Psoas muscle (tissue), 7 donors: ENCODE measurements at regions not wholly inside any gene's neighbourhood (a gene's known extent, or its start where the extent isn't known, plus 50 kb on each side); places are given as distances from the start of the nearest gene placed in this dataset.
A peak's percentile ranks its signal among the peaks of the same experiment; 100 is the strongest.

ENCODE experiments used
- ATAC-seq, 4 donors: fragments of 200-7000 bp; cut with Tn5 transposase; one replicate each; pipeline ENCODE4 v1.9.1; 2020; ENCODE audit warnings: moderate library complexity in 3 of 4, mild to moderate bottlenecking in 2 of 4
- DNase-seq, 2 donors: peaks; one replicate each; pipeline ENCODE4 v3.0.0-alpha.2; 2020
- H3K27ac ChIP-seq: fragments of 200-600 bp; one replicate; pipeline ENCODE4 v1.8.0; 2022
- H3K27me3 ChIP-seq, 3 donors: fragments of 200-600 bp in 1 of 3; one replicate each; pipeline versions ENCODE4 v1.6.1 to v1.8.0; 2013 to 2022; ENCODE audit warnings: low read length in 2 of 3, mild to moderate bottlenecking in 2 of 3, moderate library complexity in 1 of 3; ENCODE audit not compliant: insufficient read depth in 3 of 3
- H3K36me3 ChIP-seq, 2 donors: fragments of 200-600 bp in 1 of 2; one replicate each; pipeline versions ENCODE4 v1.6.1 to v1.8.0; 2013 to 2022; ENCODE audit warnings: low read depth in 1 of 2, mild to moderate bottlenecking in 1 of 2, moderate library complexity in 1 of 2; ENCODE audit not compliant: insufficient read depth in 1 of 2
- H3K4me1 ChIP-seq: fragments of 200-600 bp; one replicate; pipeline ENCODE4 v1.8.0; 2022
- H3K4me3 ChIP-seq: fragments of 200-600 bp; one replicate; pipeline ENCODE4 v1.8.0; 2022; ENCODE audit warnings: mild to moderate bottlenecking
- H3K9me3 ChIP-seq: fragments of 200-600 bp; one replicate; pipeline ENCODE4 v1.8.0; 2022
- CTCF ChIP-seq: fragments of 200-600 bp; IDR thresholded peaks from one replicate; pipeline ENCODE4 v1.8.0; 2022; ENCODE audit warnings: antibody characterized with exemption
- WGBS, 3 donors: extraction: QIAGEN DNeasy Blood & Tissue Kit; methylation state at CpG; one replicate each; pipeline versions ENCODE4 v1.1.6 to v1.1.7; 2013; 5-methylcytosine and 5-hydroxymethylcytosine counted together
- intact Hi-C, 2 donors: fragments of 100-400 bp; cut with DNase I; formaldehyde crosslinking; loops; one replicate each; pipeline versions ENCODE4 v1.11.0 to v1.14.2; 2022
- donor health status: healthy with polysubstance abuse.
- donor health status: DM: no; HTN: no; CAD: no; lungs with moderate emphysema.
- donor health status: Bipolar disorder and iron deficiency.
- donor health status: healthy.
- donor health status: DM: yes; HTN: yes; CAD: no.
- donor health status: DM: no; HTN: no; CAD: no.
- donor health status: DM: yes; HTN: yes; CAD: no.

GRCh38 chr15:62835762-62836161 lies 206.8 kb upstream of the TPM1 start:
- Histone ChIP-seq H3K36me3 (peaks cover 0 to 60% of the 10 kb centered on the region in 2 donors), H3K4me3 (no peak overlapping the region), H3K4me1 (peaks cover 5% of the 10 kb centered on the region), H3K9me3 (no peaks in the 10 kb centered on the region), H3K27me3 (no peaks in the 10 kb centered on the region), H3K27ac (no peak overlapping the region)
- WGBS, 3 donors: 94 to 95% (median 94%) methylated on average over 16 of the region's 16 CpGs
- DNase-seq (no peak), ATAC-seq (peak in 2 of 4 donors; percentile 6 to 18)
- no peak for TF ChIP-seq CTCF
- intact Hi-C loops: no loop called here

GRCh38 chr15:62840526-62841268 lies 201.8 kb upstream of the TPM1 start:
- no peak overlapping the region for H3K27ac ChIP-seq
- ATAC-seq (no peak), DNase-seq (no peak)
- WGBS, 3 donors: 88 to 93% (median 88%) methylated on average over 22 of the region's 22 CpGs
- intact Hi-C loops: no loop called here
- peaks cover 13% of the 10 kb centered on the region for H3K4me1 ChIP-seq
- TF ChIP-seq CTCF: no peak
- H3K27me3 ChIP-seq: no peaks in the 10 kb centered on the region
- H3K4me3 ChIP-seq: no peak overlapping the region
- H3K36me3 ChIP-seq: peaks cover 0 to 51% of the 10 kb centered on the region in 2 donors
- no peaks in the 10 kb centered on the region for H3K9me3 ChIP-seq

- WGBS, 3 donors: 88 to 92% (median 88%) methylated on average over 10 of the region's 10 CpGs
- no peak for ATAC-seq
- H3K27ac ChIP-seq: no peak overlapping the region
These were observed 201.3 kb upstream of the TPM1 start for GRCh38 chr15:62841269-62841628.

DNA sequence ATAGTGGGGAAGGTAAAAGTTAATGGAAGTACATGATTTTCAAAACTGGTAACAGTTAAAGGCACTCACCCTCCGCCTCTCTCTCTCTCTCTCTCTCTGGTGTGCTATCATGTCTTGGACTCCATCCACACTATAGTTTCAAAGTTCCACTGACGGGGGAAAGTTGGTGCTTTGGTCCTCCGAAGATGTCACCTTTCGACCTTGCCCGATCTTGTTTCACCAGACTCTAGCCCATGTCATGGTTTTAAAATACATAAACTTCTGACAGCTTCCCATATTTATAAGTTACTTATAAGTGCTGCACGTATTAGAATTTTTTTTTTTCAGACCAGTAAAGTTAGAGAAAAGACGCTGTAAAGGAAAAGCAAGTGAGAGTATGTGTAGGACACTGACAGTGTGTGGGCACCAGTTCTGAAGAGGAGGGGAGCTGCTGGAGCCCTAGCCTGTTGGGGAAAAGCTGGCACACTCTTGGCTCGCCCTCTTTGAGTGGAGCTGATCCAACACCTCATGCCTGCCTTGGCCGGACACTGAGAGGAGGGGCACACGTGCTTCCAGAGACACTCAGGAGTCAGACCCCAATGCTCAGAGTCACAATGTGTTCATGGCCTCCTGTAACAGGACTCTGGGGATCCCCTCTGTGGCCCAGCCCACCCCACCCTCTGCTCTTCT lies 200.5 kb upstream of the TPM1 start:
- no peak overlapping the region for H3K4me3 ChIP-seq
- DNase-seq: no peak
- H3K36me3 ChIP-seq: peaks cover 0 to 44% of the 10 kb centered on the region in 2 donors

More at GRCh38 chr15:62841269-62841628, 201.3 kb upstream of the TPM1 start:
- DNase-seq: no peak
- peaks cover 13% of the 10 kb centered on the region for H3K4me1 ChIP-seq
- no peaks in the 10 kb centered on the region for H3K27me3 ChIP-seq
- no peak for TF ChIP-seq CTCF
- no peak overlapping the region for H3K4me3 ChIP-seq
- no peaks in the 10 kb centered on the region for H3K9me3 ChIP-seq
- intact Hi-C loops: no loop called here
- peaks cover 0 to 45% of the 10 kb centered on the region in 2 donors for H3K36me3 ChIP-seq

More for the DNA sequence above, 200.5 kb upstream of the TPM1 start:
- H3K4me1 ChIP-seq: peaks cover 13% of the 10 kb centered on the region
- no peak for TF ChIP-seq CTCF
- no peak overlapping the region for H3K27ac ChIP-seq
- intact Hi-C loops: no loop called here
- H3K9me3 ChIP-seq: no peaks in the 10 kb centered on the region
- peak in 3 of 4 donors; percentile 24 to 66 (median 32) for ATAC-seq
- no peaks in the 10 kb centered on the region for H3K27me3 ChIP-seq
- WGBS, 3 donors: 52 to 82% (median 59%) methylated on average over 10 of the region's 10 CpGs
